GM12864 (cell line): ENCODE measurements at regions not wholly inside any gene's neighbourhood (a gene's known extent, or its start where the extent isn't known, plus 50 kb on each side); places are given as distances from the start of the nearest gene placed in this dataset.

Experiments
- DNase-seq: peaks from one replicate; pipeline ENCODE4 v3.0.0-alpha.2; 2011; ENCODE audit warnings: low read depth
- H3K4me3 ChIP-seq: 2 replicates; pipeline ENCODE4 v1.5.1; 2011; ENCODE audit warnings: mild to moderate bottlenecking, low read depth, low read length, control low read depth
- TF ChIP-seq, protein P1 (sequence below): IDR thresholded peaks from 2 replicates; pipeline ENCODE4 v1.5.1; 2011; ENCODE audit warnings: low read depth, mild to moderate bottlenecking, moderate library complexity, low read length, control low read depth, inconsistent platforms; ENCODE audit errors: missing control alignments

- no peak for DNase-seq
- TF ChIP-seq, protein P1, sequence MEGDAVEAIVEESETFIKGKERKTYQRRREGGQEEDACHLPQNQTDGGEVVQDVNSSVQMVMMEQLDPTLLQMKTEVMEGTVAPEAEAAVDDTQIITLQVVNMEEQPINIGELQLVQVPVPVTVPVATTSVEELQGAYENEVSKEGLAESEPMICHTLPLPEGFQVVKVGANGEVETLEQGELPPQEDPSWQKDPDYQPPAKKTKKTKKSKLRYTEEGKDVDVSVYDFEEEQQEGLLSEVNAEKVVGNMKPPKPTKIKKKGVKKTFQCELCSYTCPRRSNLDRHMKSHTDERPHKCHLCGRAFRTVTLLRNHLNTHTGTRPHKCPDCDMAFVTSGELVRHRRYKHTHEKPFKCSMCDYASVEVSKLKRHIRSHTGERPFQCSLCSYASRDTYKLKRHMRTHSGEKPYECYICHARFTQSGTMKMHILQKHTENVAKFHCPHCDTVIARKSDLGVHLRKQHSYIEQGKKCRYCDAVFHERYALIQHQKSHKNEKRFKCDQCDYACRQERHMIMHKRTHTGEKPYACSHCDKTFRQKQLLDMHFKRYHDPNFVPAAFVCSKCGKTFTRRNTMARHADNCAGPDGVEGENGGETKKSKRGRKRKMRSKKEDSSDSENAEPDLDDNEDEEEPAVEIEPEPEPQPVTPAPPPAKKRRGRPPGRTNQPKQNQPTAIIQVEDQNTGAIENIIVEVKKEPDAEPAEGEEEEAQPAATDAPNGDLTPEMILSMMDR, result no peak
- H3K4me3 ChIP-seq, result no peak overlapping the region
Observed at GRCh38 chr4:27703771-27704170, 843.1 kb downstream of the STIM2 start.

DNA sequence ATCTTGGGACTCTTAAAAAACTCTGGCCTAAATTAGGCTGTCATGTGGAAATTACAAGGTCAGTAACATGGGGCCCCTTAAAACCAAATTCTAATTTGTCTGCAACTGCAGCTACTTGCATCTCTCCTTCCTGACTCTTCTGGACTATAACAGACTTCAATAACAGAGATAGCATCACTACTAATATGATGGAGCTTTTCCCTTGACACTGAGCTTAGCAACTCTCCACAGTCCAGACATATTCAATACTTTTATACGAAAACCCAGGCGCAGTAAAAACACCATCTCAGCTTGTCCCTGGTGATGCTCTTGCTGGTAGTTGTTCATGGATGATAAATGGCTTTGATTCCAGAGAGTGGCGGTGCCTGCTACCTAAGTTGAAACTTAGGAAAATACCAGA lies 850.4 kb downstream of the STIM2 start:
- TF ChIP-seq, protein P1, result no peak
- no peak overlapping the region for H3K4me3 ChIP-seq
- no peak for DNase-seq

DNA sequence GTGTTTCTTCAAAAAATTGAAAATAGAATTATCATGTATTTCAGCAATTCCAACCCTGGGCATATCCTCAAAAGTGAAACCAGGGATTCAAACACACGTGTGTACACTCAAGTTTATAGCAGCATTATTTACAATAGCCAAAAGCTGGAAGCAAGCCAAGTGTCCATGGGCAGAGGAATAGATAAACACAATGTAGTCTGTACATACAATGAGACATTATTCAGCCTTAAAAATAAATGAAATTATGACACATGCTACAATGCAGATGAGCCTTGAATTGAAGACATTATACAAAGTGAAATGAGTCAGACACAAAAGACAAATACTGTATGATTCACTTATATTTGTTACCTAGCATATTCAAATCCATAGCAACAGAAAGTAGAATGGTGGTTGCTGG lies 853.4 kb downstream of the STIM2 start:
- no peak for DNase-seq
- TF ChIP-seq, protein P1, result no peak
- H3K4me3 ChIP-seq, result no peak overlapping the region

- TF ChIP-seq, protein P1, result no peak
- no peak for DNase-seq
Observed at GRCh38 chr4:27716693-27717430, 856.2 kb downstream of the STIM2 start.

GRCh38 chr4:27717431-27717755 lies 856.8 kb downstream of the STIM2 start:
- no peak overlapping the region for H3K4me3 ChIP-seq
- DNase-seq, result no peak

More at GRCh38 chr4:27716693-27717430, 856.2 kb downstream of the STIM2 start:
- H3K4me3 ChIP-seq, result no peak overlapping the region

GRCh38 chr4:27720010-27720766 lies 859.5 kb downstream of the STIM2 start:
- TF ChIP-seq, protein P1, result no peak
- H3K4me3 ChIP-seq, result no peak overlapping the region
- no peak for DNase-seq

More at GRCh38 chr4:27717431-27717755, 856.8 kb downstream of the STIM2 start:
- TF ChIP-seq, protein P1, result no peak
